GM23338 (cell line): ENCODE measurements at regions not wholly inside any gene's neighbourhood (a gene's known extent, or its start where the extent isn't known, plus 50 kb on each side); places are given as distances from the start of the nearest gene placed in this dataset.

Experiments used
- ATAC-seq: fragments of 200-7000 bp; cut with Tn5 transposase; 3 replicates; pipeline ENCODE4 v1.9.1; 2020
- DNase-seq: peaks from one replicate; pipeline ENCODE4 v3.0.0-alpha.2; 2015; ENCODE audit warnings: low spot score
- H2AFZ ChIP-seq: fragments of 200-600 bp; sonication (generic); 2 replicates; pipeline ENCODE4 v1.8.0; 2016; ENCODE audit warnings: antibody characterized with exemption, mild to moderate bottlenecking, moderate library complexity
- H3F3A ChIP-seq: fragments of 200-600 bp; sonication (generic); replicated peaks from 2 replicates; pipeline ENCODE4 v1.8.0; 2017; ENCODE audit warnings: antibody characterized with exemption, mixed run types, low read depth
- H3K27ac ChIP-seq: fragments of 200-600 bp; sonication (generic); 2 replicates; pipeline ENCODE4 v1.6.1; 2016; ENCODE audit warnings: low read depth
- H3K27me3 ChIP-seq: fragments of 200-600 bp; sonication (generic); 2 replicates; pipeline ENCODE4 v1.8.0; 2016; ENCODE audit warnings: mild to moderate bottlenecking, mixed run types, moderate library complexity; ENCODE audit not compliant: insufficient read depth
- H3K36me3 ChIP-seq: fragments of 200-600 bp; sonication (generic); 2 replicates; pipeline ENCODE4 v1.8.0; 2016; ENCODE audit warnings: mild to moderate bottlenecking; ENCODE audit not compliant: insufficient read depth
- H3K4me1 ChIP-seq: fragments of 200-600 bp; sonication (generic); 2 replicates; pipeline ENCODE4 v1.8.0; 2016; ENCODE audit warnings: mild to moderate bottlenecking, moderate library complexity; ENCODE audit not compliant: insufficient read depth
- H3K4me2 ChIP-seq: fragments of 200-600 bp; sonication (generic); 2 replicates; pipeline ENCODE4 v1.7.1; 2017; ENCODE audit warnings: mixed run types
- H3K4me3 ChIP-seq: fragments of 200-600 bp; sonication (generic); 2 replicates; pipeline ENCODE4 v1.6.1; 2016; ENCODE audit warnings: mixed run types
- H3K79me2 ChIP-seq: fragments of 200-600 bp; sonication (generic); replicated peaks from 2 replicates; pipeline ENCODE4 v1.8.0; 2017; ENCODE audit warnings: mild to moderate bottlenecking; ENCODE audit not compliant: insufficient read depth
- H3K9me2 ChIP-seq: fragments of 200-600 bp; sonication (generic); 2 replicates; pipeline ENCODE4 v1.8.0; 2017; ENCODE audit not compliant: insufficient read depth
- H4K20me1 ChIP-seq: fragments of 200-600 bp; sonication (generic); replicated peaks from 2 replicates; pipeline ENCODE4 v1.8.0; 2017; ENCODE audit warnings: mild to moderate bottlenecking; ENCODE audit not compliant: insufficient read depth
- H3K27ac Mint-ChIP-seq: 2 replicates; pipeline ENCODE4 v1.8.0; 2020; ENCODE audit warnings: inconsistent platforms, mild to moderate bottlenecking, moderate library complexity, mixed read lengths
- H3K27me3 Mint-ChIP-seq: 3 replicates; pipeline ENCODE4 v1.8.0; 2022; ENCODE audit warnings: low read depth, mild to moderate bottlenecking, moderate library complexity, mixed read lengths, inconsistent platforms; ENCODE audit not compliant: insufficient read depth, poor library complexity
- H3K36me3 Mint-ChIP-seq: 3 replicates; pipeline ENCODE4 v1.8.0; 2021; ENCODE audit warnings: low read depth, mild to moderate bottlenecking, inconsistent platforms, moderate library complexity, mixed read lengths
- H3K4me1 Mint-ChIP-seq: 3 replicates; pipeline ENCODE4 v1.8.0; 2020; ENCODE audit warnings: mild to moderate bottlenecking, inconsistent platforms, mixed read lengths
- H3K4me3 Mint-ChIP-seq: 3 replicates; pipeline ENCODE4 v1.8.0; 2021; ENCODE audit warnings: moderate library complexity, mild to moderate bottlenecking, inconsistent platforms, mixed read lengths
- H3K9me3 Mint-ChIP-seq: 3 replicates; pipeline ENCODE4 v1.8.0; 2020; ENCODE audit warnings: moderate library complexity, mild to moderate bottlenecking, inconsistent platforms, mixed read lengths
- CREB1 ChIP-seq: fragments of 250-450 bp; sonication (Bioruptor Pico); IDR thresholded peaks from 2 replicates; pipeline ENCODE4 v1.5.0; 2020; ENCODE audit warnings: low read depth, mild to moderate bottlenecking, moderate library complexity
- CTCF ChIP-seq, 2 experiments: fragments of 200-600 bp in 1 of 2; sonication (generic) in 1 of 2; conservative IDR thresholded peaks; 2 replicates each; pipeline versions ENCODE4 v1.5.1 to v1.6.1; 2016 to 2017; ENCODE audit warnings: antibody characterized with exemption in 2 of 2, low read depth in 2 of 2, mild to moderate bottlenecking in 2 of 2, moderate library complexity in 1 of 2
- EZH2 ChIP-seq: fragments of 200-600 bp; sonication (generic); IDR thresholded peaks from one replicate; pipeline ENCODE4 v1.8.0; 2017; ENCODE audit warnings: antibody characterized with exemption, mild to moderate bottlenecking, low read depth; ENCODE audit not compliant: unreplicated experiment
- POLR2AphosphoS5 ChIP-seq: IDR thresholded peaks from 2 replicates; pipeline ENCODE4 v1.6.1; 2016; ENCODE audit warnings: antibody characterized with exemption, low read depth
- REST ChIP-seq: IDR thresholded peaks from one replicate; pipeline ENCODE4 v1.6.1; 2018; ENCODE audit warnings: antibody characterized with exemption; ENCODE audit not compliant: unreplicated experiment
- STAT1 ChIP-seq: IDR thresholded peaks from one replicate; pipeline ENCODE4 v1.6.1; 2016; ENCODE audit warnings: antibody characterized with exemption; ENCODE audit not compliant: unreplicated experiment
- TF ChIP-seq, protein P1 (sequence below): fragments of 250-450 bp; sonication (Bioruptor Pico); IDR thresholded peaks from 2 replicates; pipeline ENCODE4 v1.5.0; 2020; ENCODE audit warnings: mild to moderate bottlenecking, moderate library complexity

DNA sequence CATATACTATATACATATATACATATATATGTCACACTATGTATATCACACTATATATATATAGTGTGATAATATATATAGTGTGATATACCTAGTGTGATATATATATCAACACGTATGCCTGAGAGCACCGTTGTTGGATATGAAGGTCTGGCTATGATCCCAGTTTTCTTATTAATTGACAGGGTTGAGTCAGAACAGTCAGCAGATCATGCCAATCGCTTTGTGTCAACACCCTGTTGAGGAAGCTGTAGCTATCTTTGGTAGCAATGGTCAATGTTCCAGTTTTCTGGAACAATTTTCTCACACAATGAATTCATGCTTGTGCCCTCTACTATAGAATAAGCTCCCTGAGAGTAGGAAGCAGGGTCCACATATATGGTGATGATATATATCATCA lies 496.0 kb upstream of the AGA start (continued):
- TF ChIP-seq, protein P1, sequence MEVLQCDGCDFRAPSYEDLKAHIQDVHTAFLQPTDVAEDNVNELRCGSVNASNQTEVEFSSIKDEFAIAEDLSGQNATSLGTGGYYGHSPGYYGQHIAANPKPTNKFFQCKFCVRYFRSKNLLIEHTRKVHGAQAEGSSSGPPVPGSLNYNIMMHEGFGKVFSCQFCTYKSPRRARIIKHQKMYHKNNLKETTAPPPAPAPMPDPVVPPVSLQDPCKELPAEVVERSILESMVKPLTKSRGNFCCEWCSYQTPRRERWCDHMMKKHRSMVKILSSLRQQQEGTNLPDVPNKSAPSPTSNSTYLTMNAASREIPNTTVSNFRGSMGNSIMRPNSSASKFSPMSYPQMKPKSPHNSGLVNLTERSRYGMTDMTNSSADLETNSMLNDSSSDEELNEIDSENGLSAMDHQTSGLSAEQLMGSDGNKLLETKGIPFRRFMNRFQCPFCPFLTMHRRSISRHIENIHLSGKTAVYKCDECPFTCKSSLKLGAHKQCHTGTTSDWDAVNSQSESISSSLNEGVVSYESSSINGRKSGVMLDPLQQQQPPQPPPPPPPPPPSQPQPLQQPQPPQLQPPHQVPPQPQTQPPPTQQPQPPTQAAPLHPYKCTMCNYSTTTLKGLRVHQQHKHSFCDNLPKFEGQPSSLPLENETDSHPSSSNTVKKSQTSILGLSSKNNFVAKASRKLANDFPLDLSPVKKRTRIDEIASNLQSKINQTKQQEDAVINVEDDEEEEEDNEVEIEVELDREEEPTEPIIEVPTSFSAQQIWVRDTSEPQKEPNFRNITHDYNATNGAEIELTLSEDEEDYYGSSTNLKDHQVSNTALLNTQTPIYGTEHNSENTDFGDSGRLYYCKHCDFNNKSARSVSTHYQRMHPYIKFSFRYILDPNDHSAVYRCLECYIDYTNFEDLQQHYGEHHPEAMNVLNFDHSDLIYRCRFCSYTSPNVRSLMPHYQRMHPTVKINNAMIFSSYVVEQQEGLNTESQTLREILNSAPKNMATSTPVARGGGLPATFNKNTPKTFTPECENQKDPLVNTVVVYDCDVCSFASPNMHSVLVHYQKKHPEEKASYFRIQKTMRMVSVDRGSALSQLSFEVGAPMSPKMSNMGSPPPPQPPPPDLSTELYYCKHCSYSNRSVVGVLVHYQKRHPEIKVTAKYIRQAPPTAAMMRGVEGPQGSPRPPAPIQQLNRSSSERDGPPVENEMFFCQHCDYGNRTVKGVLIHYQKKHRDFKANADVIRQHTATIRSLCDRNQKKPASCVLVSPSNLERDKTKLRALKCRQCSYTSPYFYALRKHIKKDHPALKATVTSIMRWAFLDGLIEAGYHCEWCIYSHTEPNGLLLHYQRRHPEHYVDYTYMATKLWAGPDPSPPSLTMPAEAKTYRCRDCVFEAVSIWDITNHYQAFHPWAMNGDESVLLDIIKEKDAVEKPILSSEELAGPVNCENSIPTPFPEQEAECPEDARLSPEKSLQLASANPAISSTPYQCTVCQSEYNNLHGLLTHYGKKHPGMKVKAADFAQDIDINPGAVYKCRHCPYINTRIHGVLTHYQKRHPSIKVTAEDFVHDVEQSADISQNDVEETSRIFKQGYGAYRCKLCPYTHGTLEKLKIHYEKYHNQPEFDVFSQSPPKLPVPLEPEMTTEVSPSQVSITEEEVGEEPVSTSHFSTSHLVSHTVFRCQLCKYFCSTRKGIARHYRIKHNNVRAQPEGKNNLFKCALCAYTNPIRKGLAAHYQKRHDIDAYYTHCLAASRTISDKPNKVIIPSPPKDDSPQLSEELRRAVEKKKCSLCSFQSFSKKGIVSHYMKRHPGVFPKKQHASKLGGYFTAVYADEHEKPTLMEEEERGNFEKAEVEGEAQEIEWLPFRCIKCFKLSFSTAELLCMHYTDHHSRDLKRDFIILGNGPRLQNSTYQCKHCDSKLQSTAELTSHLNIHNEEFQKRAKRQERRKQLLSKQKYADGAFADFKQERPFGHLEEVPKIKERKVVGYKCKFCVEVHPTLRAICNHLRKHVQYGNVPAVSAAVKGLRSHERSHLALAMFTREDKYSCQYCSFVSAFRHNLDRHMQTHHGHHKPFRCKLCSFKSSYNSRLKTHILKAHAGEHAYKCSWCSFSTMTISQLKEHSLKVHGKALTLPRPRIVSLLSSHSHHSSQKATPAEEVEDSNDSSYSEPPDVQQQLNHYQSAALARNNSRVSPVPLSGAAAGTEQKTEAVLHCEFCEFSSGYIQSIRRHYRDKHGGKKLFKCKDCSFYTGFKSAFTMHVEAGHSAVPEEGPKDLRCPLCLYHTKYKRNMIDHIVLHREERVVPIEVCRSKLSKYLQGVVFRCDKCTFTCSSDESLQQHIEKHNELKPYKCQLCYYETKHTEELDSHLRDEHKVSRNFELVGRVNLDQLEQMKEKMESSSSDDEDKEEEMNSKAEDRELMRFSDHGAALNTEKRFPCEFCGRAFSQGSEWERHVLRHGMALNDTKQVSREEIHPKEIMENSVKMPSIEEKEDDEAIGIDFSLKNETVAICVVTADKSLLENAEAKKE (CRISPR knock-in tag), result no peak
- TF ChIP-seq EZH2, result no peak
- no peak for TF ChIP-seq POLR2AphosphoS5
- TF ChIP-seq CREB1 (CRISPR knock-in tag), result no peak

- H3K4me1 ChIP-seq, result no peaks in the 10 kb centered on the region
- no peak overlapping the region for H3K4me3 Mint-ChIP-seq
- H3K9me2 ChIP-seq, result no peaks in the 10 kb centered on the region
- no peaks in the 10 kb centered on the region for H3K27me3 Mint-ChIP-seq
- no peaks in the 10 kb centered on the region for H3K36me3 Mint-ChIP-seq
- H3F3A ChIP-seq, result no peaks in the 10 kb centered on the region
- no peaks in the 10 kb centered on the region for H3K79me2 ChIP-seq
- no peak overlapping the region for H3K27ac Mint-ChIP-seq
- H3K27me3 ChIP-seq, result no peaks in the 10 kb centered on the region
- ATAC-seq, result peak; percentile 54
- no peak overlapping the region for H2AFZ ChIP-seq
- H3K9me3 Mint-ChIP-seq, result no peaks in the 10 kb centered on the region
- no peaks in the 10 kb centered on the region; the same call in 2 of the 3 replicates for H3K4me1 Mint-ChIP-seq
- H3K27ac ChIP-seq, result no peak overlapping the region
- no peak overlapping the region for H3K4me3 ChIP-seq
- H4K20me1 ChIP-seq, result no peaks in the 10 kb centered on the region
- DNase-seq, result no peak
- H3K36me3 ChIP-seq, result no peaks in the 10 kb centered on the region
- no peak overlapping the region for H3K4me2 ChIP-seq
- TF ChIP-seq STAT1, result no peak
- no peak for TF ChIP-seq CTCF (conservative IDR thresholded peaks at IDR 0.05; ENCODE audit: low read depth in 2 of 2)
- no peak for TF ChIP-seq REST
Observed at GRCh38 chr4:177945268-177945667, 503.0 kb upstream of the AGA start.
